ENCODE measurements at regions not wholly inside any gene's neighbourhood (a gene's known extent, or its start where the extent isn't known, plus 50 kb on each side); places are given as distances from the start of the nearest gene placed in this dataset.

DNA sequence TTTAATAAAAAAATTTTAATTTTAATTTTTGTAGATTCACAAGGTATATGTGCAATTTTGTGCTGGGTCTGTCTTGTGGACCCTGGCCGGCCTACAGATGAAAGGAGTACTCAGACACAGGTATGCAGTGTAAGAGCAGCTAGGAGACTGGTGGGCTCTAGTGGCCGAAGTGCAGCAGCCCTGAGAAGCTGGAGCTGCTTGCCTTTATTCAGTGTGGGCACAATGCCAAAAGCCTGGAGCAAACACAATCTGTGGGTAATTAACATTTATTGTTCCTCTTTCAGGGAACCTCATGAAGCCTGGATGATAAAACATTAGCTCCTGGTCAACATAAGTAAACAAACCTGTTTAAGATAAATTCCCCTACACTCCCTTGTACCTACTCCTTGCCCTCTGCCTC, 135.7 kb upstream of the SEL1L start:
- no peak for DNase-seq (ENCODE audit: low read depth)

DNA sequence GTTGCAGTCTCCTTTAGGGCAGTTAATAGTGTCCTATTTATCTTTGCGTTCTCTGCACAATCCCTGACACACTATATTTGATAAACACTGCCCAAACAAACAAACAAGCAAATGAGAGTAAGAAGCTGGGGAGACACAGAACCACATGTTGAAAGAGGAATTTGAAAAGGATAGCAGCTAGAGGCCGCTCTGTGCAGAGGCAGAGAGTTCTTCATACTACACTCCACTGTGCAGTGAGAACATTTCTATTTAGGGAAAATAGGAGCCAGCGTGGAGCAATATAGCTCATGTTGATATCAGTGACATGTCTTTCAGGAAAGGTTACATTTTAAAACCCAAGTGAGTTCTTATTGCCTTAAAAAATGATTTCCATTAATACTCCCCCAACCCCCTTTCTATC, 140.3 kb upstream of the SEL1L start:
- no peak for DNase-seq (ENCODE audit: low read depth)

DNA sequence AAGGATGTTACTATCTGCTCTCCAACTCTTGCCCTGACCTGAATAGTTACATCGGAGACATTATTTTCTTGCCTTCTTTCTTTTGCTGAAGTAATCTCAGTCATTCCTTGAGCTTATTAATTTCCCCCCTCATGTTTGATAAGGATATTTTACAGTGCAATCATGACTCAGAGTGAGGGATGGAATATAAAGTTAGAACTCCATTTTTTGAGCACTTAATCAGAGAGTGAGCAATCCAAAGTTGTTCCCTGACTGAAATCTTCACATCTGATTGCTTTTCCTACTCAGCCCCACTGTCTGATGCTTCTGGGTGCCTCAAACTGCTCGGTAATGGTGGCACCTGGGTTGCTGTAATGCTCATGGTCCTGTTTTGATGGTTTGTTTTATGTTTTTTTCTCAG, 142.7 kb upstream of the SEL1L start:
- DNase-seq (ENCODE audit: low read depth), result no peak

DNA sequence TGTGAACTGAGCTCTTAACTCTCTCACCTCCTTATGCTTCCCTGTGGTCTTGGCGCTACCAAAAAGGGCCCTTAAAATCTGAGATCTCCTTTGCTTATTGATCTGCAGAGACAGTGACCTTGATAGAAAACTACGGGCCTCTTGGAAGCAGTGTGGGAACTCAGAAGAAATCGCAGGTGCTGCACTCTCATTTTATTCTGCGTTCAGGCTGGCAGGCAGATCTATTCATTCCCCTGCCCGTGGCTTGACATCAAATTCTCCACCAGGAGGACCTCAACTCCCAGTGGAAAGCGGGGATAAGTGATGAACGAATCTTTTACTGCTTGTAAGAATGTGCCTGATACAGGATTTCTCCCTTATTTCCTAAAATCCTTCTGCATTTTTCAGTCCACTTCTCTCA, 143.2 kb upstream of the SEL1L start:
- DNase-seq (ENCODE audit: low read depth), result no peak

DNA sequence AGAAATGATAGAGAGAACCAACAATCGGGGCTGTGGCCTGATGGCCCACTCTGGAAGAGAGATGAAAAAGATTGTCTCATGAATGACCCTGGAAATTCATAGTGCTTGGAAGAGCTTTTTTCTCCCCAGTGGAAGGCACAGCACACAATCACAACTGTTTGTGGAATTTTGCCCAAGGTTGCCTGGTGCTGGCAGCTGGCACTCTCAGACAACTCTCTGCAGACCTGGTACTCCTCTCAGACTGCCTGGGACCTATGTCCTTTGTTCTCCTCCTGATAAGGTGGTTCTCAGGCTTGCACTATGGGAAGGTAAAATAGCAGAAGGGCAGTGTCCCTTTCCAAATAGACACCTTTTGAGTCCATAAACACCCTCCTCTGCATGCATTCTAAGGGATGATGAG, 144.1 kb upstream of the SEL1L start:
- DNase-seq (ENCODE audit: low read depth), result no peak

DNA sequence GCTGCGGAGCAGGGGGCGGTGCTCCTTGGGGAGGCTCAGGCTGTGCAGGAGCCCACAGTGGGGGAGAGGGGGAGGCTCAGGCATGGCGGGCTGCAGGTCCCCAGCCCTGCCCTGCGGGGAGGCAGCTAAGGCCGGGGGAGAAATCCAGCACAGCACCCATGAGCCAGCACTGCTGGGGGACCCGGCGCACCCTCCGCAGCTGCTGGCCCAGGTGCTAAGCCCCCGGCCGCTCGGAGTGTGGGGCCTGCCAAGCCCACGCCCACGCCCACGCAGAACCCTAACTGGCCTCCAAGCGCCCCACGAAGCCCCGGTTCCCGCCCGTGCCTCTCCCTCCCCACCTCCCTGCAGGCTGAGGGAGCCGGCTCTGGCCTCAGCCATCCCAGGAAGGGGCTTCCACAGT, 145.6 kb upstream of the SEL1L start:
- DNase-seq (ENCODE audit: low read depth), result no peak

DNA sequence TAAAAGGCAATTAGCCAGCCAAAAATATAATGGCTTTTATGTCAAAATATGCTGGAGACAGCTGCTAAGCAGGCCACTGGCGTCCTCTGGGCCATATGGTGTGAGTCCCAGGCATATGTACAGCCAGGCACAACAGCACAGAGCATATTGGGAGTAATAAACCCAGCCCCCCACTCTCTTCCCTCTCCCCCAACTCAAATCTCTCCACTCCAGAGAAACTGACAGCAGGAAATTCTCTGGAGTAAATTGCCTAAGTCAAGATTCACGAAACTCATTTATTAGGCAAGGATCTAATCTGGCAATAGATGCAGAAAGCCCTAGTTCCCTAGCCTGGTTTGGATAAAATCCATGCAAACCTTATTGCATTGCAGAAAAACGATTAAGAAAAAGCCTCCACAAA, 147.9 kb upstream of the SEL1L start:
- DNase-seq (ENCODE audit: low read depth), result no peak

DNA sequence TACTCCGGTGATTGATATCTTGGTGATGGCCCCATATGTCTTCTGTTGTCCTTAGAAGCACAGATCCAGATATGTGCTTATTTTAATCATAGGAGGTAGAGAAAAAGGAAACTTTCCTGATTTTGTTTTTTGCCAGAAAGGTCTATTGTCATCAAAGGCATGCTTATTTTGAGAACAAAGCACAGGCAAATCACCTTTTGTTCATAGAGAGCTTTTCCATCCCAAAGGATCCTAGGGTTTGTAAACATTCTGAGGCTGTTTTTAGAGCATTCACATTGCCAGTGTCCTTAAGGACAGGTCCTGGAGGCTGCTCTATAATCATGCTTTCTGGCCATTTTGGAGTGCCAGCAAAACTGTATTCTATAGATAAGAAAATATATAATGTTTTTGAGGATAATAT, 148.5 kb upstream of the SEL1L start:
- no peak for DNase-seq (ENCODE audit: low read depth)

DNA sequence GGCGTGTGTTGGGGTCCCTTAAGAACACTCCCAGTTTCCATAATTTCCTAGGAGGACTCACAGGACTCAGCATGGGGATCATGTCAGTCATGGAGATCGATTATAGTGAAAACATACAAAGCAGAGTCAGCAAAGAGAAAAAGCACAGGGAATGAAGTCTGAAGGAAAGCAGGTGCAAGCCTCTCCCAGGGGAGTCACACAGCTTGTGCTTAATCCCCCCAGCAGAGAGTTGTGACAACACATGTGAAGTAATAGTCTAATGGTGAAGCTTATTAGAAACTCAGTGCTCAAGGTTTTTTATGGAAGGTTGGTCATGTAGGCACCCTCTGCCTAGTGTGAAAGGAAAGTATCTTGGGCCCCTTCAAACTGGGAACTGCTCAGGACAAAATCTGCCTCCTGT, 149.0 kb upstream of the SEL1L start:
- DNase-seq (ENCODE audit: low read depth), result no peak

DNA sequence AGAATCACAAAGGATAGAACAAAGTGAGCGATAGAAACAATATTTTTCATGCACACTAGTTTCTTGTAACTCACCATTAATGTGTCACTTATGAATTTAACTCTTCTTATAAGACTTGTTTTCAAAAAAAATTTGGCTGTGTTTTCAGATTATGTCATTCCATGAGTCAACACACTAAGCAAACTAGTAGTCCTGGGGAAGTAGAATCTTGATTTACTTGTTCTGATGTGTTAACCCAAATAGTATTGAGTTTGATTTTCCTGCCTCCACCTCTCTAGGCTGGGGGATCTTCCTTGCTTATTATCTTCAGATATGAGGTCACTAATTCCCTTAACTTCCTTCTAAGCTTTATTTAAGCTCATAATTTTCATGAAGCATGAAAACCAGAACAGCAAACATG, 151.0 kb upstream of the SEL1L start:
- DNase-seq (ENCODE audit: low read depth), result no peak

DNA sequence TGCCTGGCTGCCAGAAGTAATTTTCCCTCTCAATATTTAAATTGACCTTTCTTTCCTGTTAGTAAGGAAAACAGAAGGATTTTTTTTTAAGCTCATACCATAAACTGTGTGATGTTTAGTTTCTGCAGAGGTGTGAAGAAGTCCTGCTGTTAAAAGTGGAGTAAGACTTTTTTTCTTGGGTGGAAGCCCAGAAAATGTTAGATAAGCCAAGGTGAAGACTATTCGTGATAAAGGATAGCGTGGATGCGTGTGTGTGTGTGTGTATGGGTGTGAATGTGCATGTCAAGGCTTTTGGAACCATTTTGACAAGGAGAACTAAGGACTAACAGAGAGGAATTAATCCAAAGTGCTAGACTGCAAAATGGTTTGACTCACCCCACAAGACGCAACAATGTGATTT, 152.9 kb upstream of the SEL1L start:
- DNase-seq (ENCODE audit: low read depth), result no peak

DNA sequence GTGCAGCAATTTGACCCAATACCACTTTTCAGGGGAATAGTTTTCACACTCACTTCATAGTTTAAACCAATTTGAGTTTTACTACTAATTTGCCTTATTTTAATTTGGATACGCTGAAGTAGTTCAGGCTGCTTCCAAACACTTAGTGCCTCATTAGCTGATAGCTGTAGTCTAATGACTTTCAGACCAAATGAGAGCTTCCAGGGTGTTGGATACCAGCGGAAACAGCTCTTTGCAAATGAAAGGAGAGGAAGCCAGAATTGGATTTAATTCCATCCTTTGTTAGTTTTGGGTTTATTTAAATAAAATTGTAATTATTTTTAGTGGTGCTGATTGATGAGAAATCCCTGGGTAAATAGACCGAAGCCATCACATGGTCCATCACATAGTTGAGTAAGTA, 158.3 kb upstream of the SEL1L start:
- no peak for DNase-seq (ENCODE audit: low read depth)

DNA sequence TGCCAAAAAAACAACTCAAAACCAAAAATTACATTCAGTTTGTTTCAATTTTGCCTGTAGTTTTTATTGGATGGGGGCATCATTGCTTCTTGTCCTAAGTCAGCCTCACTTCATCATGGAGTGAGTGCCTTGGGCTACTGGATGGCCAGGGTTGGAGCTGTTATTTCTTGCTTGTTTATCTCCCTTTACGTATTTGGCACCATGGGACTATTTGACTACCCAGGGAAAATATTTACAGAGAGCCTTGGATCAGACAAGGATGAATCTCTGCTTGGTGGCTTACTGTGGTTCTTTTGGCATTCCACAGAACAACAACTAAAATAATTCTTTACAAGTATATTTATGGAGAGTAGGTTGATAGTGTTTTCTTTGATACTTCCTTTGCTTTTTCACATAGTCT, 160.8 kb upstream of the SEL1L start:
- no peak for DNase-seq (ENCODE audit: low read depth)

DNA sequence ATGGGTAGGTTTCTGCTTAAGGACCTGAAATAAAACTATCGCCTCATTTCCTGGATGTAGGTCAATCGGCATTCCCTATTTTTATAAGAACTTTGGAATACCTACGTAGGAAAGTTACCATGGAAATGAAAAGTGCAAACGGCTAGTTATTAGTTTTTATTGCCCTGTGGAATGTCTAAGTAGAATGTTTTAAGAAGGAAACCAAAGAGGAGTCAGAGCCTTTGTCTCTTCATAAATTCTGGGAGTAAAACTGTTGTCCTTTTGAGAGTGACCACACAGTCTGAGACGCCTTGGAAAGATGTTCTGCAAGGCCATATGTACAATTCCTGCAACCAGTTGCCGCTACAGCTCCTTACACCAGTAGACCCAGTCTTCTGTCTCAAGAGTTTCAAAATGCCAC, 176.0 kb upstream of the SEL1L start:
- no peak for DNase-seq (ENCODE audit: low read depth)

DNA sequence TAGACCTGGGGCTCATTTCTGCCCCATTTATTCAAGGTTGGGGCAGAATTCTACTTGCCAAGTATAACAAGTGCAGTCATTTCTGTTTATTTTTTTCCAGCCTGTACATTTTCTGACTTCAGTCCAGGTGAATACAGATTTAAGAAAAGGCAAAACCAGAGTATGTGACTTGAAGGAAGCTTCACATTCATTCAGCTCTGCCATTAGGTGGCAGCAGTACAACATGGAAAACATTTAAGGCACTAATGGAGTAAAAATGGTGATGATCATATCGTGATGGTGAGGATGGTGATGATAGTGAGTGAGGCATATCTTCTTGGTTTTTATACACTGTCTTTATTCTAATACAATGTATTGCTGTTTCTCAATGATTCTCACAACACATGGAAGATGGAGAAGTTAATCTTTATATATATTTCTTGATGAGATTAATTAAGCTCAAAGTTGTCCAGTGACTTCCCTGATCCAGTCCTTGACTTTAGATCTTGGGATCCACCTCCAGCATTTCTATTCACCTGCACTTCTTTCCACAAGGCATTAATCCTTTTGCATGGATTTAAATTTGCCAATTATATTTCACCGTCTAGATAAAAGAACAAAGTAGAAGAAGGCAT, 176.7 kb upstream of the SEL1L start:
- DNase-seq (ENCODE audit: low read depth), result no peak

DNA sequence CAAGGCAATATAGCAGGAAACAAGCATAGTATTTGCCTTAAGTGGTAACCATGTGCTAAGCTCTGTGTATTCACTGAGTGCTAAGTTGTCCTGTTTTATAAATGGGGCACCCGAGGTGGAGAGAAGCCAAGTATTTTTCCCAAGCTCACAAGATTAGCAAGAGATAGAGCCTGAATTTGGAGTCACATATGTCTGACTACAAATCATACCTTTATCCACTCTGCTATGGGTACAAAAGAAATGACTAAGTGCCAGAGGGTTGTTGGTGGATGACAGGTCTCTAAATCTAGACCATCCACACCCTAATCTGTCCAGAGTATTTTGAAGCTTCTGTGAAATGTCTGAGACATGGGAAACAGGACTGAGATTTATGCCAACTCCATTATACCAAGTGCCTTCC, 182.1 kb upstream of the SEL1L start:
- DNase-seq (ENCODE audit: low read depth), result no peak

DNA sequence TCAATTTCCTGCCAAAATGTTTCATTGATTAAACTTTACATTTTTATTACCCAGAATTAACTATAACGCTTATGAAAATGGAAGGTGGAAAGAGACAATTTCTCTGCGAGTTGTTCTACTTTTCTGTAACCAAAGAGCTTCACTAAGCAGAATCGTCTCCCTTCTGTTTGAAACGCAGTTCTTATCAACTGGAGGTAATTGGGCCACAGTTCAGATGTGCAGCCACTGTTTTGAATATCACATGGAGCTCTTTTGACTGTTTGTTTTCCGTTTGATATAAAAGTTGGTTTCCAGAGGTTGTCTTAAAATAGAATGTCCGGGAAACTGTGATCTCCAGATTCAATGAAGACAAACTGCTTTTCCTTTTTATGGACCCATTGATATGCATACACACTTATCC, 183.3 kb upstream of the SEL1L start:
- no peak for DNase-seq (ENCODE audit: low read depth)

DNA sequence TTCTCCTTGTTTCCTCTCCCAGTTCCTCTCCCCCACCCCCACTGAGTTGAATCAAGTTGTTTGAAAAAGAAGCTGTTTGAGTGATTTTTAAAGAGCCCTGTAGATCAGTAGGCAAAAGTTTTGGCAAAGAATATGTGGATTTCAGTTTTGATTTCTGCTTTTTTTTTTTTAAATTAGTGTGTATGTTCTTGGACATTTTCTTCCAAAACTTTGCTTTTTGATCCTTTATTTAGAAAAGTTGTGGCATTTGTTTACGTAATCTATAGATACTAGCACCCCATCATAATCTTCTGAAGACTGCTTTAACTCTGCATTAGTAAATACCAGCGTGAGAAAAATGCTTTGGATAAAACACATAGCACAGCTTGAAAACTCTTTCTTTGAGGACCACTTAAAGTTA, 190.3 kb upstream of the SEL1L start:
- no peak for DNase-seq (ENCODE audit: low read depth)

DNA sequence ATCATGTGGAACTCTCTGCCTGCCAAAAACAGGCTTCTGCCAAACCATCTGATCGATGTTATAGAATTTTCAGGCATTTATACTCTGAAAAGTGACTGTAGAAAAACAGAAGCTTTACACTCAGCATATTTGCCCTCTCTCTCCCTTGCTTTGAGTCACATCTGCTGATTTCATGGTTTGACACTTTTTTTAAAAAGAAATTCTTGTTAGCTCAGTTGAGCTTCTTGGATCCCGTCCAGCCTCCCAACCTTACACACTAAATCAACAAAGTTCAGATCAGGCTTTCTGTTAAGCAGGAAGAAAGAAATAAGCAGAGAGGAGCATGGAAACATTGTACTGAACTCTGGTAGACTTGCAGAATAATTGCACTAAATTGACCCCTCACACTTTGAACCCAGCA, 193.6 kb upstream of the SEL1L start:
- no peak for DNase-seq (ENCODE audit: low read depth)

DNA sequence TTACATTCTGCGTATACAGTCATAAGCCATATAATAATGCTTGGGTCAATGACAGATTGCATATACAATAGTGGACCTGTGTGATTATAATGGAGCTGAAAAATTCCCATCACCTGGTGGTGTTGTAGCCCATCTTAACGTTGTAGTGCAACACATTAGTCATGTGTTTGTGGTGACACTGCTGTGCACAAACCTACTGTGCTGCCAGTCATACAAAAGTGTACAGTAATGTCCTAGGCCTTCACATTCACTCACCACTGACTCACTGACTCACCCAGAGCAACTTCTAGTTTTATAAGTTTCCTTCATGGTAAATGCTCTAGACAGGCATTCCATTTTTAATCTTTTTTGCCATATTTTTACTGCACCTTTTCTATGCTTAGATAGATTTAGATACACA, 194.8 kb upstream of the SEL1L start:
- no peak for DNase-seq (ENCODE audit: low read depth)

DNA sequence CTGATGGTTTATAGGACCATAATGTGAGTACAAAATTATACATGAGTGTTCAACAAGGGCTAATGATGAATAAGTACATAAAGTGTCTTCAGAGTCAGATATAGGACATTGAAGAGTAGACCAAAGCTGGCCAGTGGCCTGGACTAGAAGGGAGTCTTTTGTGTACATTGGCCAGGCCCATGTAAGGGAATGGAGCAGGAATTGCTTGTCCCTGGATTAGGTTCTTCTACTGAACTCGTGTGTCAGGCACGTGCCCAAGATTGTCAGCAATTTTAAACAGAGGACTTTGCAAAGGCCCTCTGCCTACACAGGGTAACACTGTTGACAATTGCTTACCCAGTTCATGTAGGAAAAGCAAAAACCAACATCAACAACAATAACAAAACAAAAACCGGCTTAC, 196.0 kb upstream of the SEL1L start:
- no peak for DNase-seq (ENCODE audit: low read depth)

DNA sequence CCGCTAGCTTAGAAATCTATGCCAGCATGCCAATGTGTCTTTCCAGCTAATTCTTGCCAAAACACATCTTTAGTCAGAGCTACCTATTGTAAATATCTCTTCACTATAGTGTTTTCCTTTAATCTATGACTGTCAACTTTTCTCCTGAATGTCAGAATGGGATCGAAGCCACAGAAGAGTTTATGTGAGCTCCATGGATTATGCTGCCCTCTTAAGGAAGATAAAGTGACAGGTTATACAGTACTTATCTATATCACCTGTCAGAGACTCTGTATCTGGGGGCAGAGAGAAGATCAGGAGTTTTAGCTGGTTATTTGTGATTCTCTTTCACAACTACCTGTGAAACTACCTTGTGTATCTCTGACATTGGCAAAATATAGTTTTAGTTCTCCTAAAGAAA, 204.3 kb upstream of the SEL1L start:
- DNase-seq (ENCODE audit: low read depth), result no peak

DNA sequence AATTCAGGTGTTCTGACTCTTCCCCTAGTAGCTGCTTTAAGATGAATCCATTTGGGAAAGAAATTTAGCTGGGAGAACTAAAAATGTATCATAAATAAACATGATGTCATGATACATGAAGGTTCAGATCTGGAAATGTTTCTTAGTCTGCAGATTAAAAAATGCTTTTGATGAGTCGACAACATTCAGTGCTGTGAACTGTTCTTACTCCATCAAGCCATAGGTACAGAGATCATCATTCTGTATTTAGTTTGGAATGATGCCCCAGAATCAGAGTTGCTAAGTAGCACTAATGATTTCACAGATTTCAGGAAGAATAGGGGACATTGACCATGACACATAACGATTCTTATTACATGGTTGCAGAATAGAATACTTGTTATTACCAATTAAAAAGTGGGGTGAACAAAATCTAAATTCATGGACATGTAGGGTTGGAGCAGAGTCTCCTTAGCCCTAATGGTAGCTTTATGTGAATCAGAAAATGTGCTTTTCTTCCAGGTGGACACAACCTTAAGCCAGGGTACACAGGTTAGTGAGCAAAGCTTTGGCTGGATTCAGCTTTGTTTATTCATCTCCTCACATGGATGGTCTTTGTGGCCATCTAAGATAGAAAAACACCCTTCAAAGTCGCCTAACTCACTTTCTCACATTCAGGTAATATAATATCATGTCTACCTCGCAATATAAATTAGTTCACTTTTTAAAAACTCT, 205.4 kb upstream of the SEL1L start:
- no peak for DNase-seq (ENCODE audit: low read depth)

DNA sequence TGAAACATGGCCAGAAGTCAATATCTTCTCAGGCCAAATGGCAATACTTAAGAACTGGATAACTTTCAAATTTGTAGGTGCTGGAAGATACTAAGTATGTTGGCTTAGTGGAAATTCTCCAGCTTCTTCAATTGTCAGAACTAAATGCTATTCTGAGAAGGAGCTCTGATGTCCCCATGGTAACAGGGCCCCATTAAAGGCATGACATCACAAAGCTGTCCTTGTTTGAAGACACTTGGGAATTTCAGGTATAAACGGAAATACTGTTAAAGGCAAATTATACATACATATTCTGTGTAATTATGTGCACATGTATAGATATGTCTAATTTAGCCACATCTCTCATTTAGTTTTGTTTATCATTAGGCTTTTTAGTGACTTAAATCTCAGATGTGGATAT, 210.0 kb upstream of the SEL1L start:
- no peak for DNase-seq (ENCODE audit: low read depth)

Data from HS-27A (cell line).